Gastroesophageal sphincter (tissue), 4 donors: ENCODE measurements at regions not wholly inside any gene's neighbourhood (a gene's known extent, or its start where the extent isn't known, plus 50 kb on each side); places are given as distances from the start of the nearest gene placed in this dataset.

Source experiments
- ATAC-seq: fragments of 150-250 bp; one replicate; pipeline ENCODE4 v1.9.1; 2016; ENCODE audit warnings: mild to moderate bottlenecking, moderate library complexity
- H3K27ac ChIP-seq, 4 donors: fragments of 200-600 bp; sonication (generic) in 3 of 4; 1 replicate in 3 of 4; 2 replicates in 1 of 4; pipeline ENCODE4 v1.5.1; 2016 to 2019
- H3K27me3 ChIP-seq: fragments of 200-600 bp; sonication (generic); one replicate; pipeline ENCODE4 v1.5.1; 2019
- H3K36me3 ChIP-seq, 2 donors: fragments of 200-600 bp; sonication (generic); one replicate each; pipeline ENCODE4 v1.5.1; 2019; ENCODE audit warnings: control low read depth in 1 of 2
- H3K4me1 ChIP-seq, 3 donors: fragments of 200-600 bp; sonication (generic); 1 replicate in 2 of 3; 2 replicates in 1 of 3; pipeline ENCODE4 v1.5.1; 2016 to 2019; ENCODE audit warnings: control low read depth in 2 of 3
- H3K4me3 ChIP-seq, 2 donors: fragments of 200-600 bp; sonication (generic); one replicate each; pipeline ENCODE4 v1.5.1; 2019; ENCODE audit warnings: mild to moderate bottlenecking in 1 of 2, moderate library complexity in 1 of 2
- H3K9me3 ChIP-seq, 3 donors: fragments of 200-600 bp; sonication (generic); one replicate each; pipeline ENCODE4 v1.5.1; 2017 to 2019; ENCODE audit warnings: control low read depth in 2 of 3
- EP300 ChIP-seq: sonication (generic); formaldehyde crosslinking; IDR thresholded peaks from one replicate; pipeline ENCODE4 v1.6.1; 2017; ENCODE audit warnings: antibody characterized with exemption, mild to moderate bottlenecking
- POLR2A ChIP-seq, 2 donors: fragments of 450-650 bp; IDR thresholded peaks; one replicate each; pipeline ENCODE4 v1.6.1; 2017; ENCODE audit warnings: antibody characterized with exemption in 2 of 2, mild to moderate bottlenecking in 2 of 2, moderate library complexity in 1 of 2
- POLR2AphosphoS5 ChIP-seq: sonication (generic); formaldehyde crosslinking; IDR thresholded peaks from one replicate; pipeline ENCODE4 v1.6.1; 2017; ENCODE audit warnings: antibody characterized with exemption
- WGBS, 2 donors: methylation state at CpG; one replicate each; pipeline ENCODE4 v1.1.5; 2018; ENCODE audit warnings: low coverage in 1 of 2; 5-methylcytosine and 5-hydroxymethylcytosine counted together
- TF ChIP-seq, protein P1 (sequence below), 4 experiments: fragments of 200-600 bp in 2 of 4; fragments of 450-650 bp in 2 of 4; sonication (generic) in 1 of 4; IDR thresholded peaks; one replicate each; pipeline ENCODE4 v1.5.1; 2017 to 2019; ENCODE audit warnings: antibody characterized with exemption in 4 of 4, mild to moderate bottlenecking in 2 of 4, moderate library complexity in 2 of 4

DNA sequence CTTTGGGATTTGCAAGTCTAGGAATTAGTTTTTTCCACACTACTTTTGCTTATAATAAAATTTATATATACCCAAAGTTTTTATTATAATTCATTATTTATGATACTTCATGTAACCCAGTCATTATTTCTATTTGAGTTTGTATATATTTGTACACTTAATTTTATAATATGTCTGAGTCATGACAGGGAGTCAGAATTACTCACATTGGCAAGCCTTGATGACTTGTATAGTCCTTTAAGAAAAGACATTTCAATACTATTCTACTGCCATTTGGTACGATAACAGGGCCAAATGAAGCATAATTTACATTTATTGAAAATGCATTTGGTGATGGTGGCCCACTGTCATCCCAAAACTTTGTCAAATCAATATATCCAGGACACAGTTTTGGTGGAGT lies 95.9 kb upstream of the UNC13C start:
- H3K9me3 ChIP-seq: no peaks in the 10 kb centered on the region
- no peak for TF ChIP-seq POLR2A (IDR thresholded peaks at IDR 0.05)
- TF ChIP-seq POLR2AphosphoS5: no peak
- TF ChIP-seq EP300: no peak
- TF ChIP-seq, protein P1, sequence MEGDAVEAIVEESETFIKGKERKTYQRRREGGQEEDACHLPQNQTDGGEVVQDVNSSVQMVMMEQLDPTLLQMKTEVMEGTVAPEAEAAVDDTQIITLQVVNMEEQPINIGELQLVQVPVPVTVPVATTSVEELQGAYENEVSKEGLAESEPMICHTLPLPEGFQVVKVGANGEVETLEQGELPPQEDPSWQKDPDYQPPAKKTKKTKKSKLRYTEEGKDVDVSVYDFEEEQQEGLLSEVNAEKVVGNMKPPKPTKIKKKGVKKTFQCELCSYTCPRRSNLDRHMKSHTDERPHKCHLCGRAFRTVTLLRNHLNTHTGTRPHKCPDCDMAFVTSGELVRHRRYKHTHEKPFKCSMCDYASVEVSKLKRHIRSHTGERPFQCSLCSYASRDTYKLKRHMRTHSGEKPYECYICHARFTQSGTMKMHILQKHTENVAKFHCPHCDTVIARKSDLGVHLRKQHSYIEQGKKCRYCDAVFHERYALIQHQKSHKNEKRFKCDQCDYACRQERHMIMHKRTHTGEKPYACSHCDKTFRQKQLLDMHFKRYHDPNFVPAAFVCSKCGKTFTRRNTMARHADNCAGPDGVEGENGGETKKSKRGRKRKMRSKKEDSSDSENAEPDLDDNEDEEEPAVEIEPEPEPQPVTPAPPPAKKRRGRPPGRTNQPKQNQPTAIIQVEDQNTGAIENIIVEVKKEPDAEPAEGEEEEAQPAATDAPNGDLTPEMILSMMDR (IDR thresholded peaks at IDR 0.05): no peak
- 45 to 95% methylated on average over 1 of the region's 1 CpG for WGBS, 2 donors
- no peaks in the 10 kb centered on the region for H3K4me1 ChIP-seq
- H3K27me3 ChIP-seq: no peaks in the 10 kb centered on the region
- H3K27ac ChIP-seq: no peak overlapping the region
- ATAC-seq: no peak
- no peak overlapping the region for H3K4me3 ChIP-seq
- H3K36me3 ChIP-seq: no peaks in the 10 kb centered on the region

- Histone ChIP-seq H3K27me3 (no peaks in the 10 kb centered on the region), H3K36me3 (no peaks in the 10 kb centered on the region), H3K9me3 (no peaks in the 10 kb centered on the region), H3K4me1 (no peaks in the 10 kb centered on the region), H3K27ac (no peak overlapping the region), H3K4me3 (no peak overlapping the region)
- 49 to 53% methylated on average over 6 to 8 of the region's 8 CpGs for WGBS, 2 donors
- TF ChIP-seq POLR2AphosphoS5 (no peak), EP300 (no peak), POLR2A (IDR thresholded peaks at IDR 0.05) (no peak)
- no peak for ATAC-seq
Observed at GRCh38 chr15:53880357-53880756, 97.9 kb upstream of the UNC13C start.

DNA sequence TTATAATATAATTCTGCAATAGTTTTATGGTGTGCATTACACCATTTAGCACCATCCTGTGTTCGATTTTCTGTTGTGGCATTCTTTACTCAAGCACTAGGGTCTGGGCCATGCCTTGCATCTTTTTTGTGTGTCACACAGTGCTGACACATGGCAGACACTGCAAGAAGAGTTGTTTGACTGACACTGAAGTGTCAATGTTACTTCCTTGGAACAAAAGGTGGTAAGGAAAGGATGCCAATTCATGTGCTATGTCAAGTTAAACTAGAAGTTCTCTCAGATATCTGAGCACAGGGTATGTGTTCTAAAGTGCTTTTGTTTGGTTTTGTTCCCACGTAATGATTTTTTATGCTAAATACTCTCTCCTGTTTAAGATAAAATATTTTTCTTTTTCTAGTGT lies 102.5 kb upstream of the UNC13C start:
- Histone ChIP-seq H3K27ac (no peak overlapping the region), H3K9me3 (no peaks in the 10 kb centered on the region), H3K4me3 (no peak overlapping the region), H3K4me1 (no peaks in the 10 kb centered on the region), H3K27me3 (no peaks in the 10 kb centered on the region), H3K36me3 (no peaks in the 10 kb centered on the region)
- 83 to 93% methylated on average over 2 of the region's 2 CpGs for WGBS, 2 donors
- no peak for ATAC-seq
- TF ChIP-seq POLR2AphosphoS5 (no peak), EP300 (no peak), POLR2A (IDR thresholded peaks at IDR 0.05) (no peak)
- TF ChIP-seq, protein P1 (IDR thresholded peaks at IDR 0.05): no peak

- TF ChIP-seq EP300 (no peak), POLR2AphosphoS5 (no peak), POLR2A (IDR thresholded peaks at IDR 0.05) (no peak)
- TF ChIP-seq, protein P1 (IDR thresholded peaks at IDR 0.05): no peak
- H3K4me3 ChIP-seq: no peak overlapping the region
- ATAC-seq: no peak
- WGBS, 2 donors: 86 to 100% methylated on average over 1 of the region's 1 CpG
- no peak overlapping the region for H3K27ac ChIP-seq
- no peaks in the 10 kb centered on the region for H3K36me3 ChIP-seq
- no peaks in the 10 kb centered on the region for H3K4me1 ChIP-seq
- H3K9me3 ChIP-seq: no peaks in the 10 kb centered on the region
- no peaks in the 10 kb centered on the region for H3K27me3 ChIP-seq
Observed at GRCh38 chr15:53875139-53875538, 103.1 kb upstream of the UNC13C start.

GRCh38 chr15:53872410-53872809 lies 105.8 kb upstream of the UNC13C start:
- Histone ChIP-seq H3K36me3 (no peaks in the 10 kb centered on the region), H3K4me3 (no peak overlapping the region), H3K27me3 (no peaks in the 10 kb centered on the region), H3K27ac (no peak overlapping the region), H3K9me3 (no peaks in the 10 kb centered on the region), H3K4me1 (no peaks in the 10 kb centered on the region)
- TF ChIP-seq POLR2A (IDR thresholded peaks at IDR 0.05): no peak
- TF ChIP-seq, protein P1 (IDR thresholded peaks at IDR 0.05): no peak
- no peak for TF ChIP-seq POLR2AphosphoS5
- no peak for TF ChIP-seq EP300
- no peak for ATAC-seq
- WGBS, 2 donors: 38 to 58% methylated on average over 2 of the region's 2 CpGs

DNA sequence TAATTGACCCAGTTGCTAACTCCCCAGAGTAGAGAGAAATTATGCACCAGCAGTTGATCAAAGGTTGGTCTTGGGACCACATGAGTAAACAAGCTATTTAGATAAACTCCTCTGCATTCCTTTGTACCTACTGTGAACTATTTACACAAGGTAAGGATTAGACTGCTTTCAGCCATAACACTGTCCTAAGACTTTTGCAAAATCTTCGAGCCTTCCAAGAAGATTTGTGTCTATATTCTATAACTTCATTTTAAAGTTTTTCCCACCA lies 108.5 kb upstream of the UNC13C start:
- no peak for ATAC-seq
- no peak overlapping the region for H3K27ac ChIP-seq
- no peaks in the 10 kb centered on the region for H3K9me3 ChIP-seq
- H3K36me3 ChIP-seq: no peaks in the 10 kb centered on the region
- WGBS, 2 donors: 71% methylated on average over 1 of the region's 1 CpG; no CpG with 5 or more reads in 1 of the 2 donors
- H3K27me3 ChIP-seq: no peaks in the 10 kb centered on the region
- TF ChIP-seq EP300 (no peak), POLR2A (IDR thresholded peaks at IDR 0.05) (no peak), POLR2AphosphoS5 (no peak)
- TF ChIP-seq, protein P1 (IDR thresholded peaks at IDR 0.05): no peak
- no peak overlapping the region for H3K4me3 ChIP-seq
- H3K4me1 ChIP-seq: no peaks in the 10 kb centered on the region
